AG09319 (cell line): ENCODE measurements at regions not wholly inside any gene's neighbourhood (a gene's known extent, or its start where the extent isn't known, plus 50 kb on each side); places are given as distances from the start of the nearest gene placed in this dataset.
A peak's percentile ranks its signal among the peaks of the same experiment; 100 is the strongest.

ENCODE experiments used
- DNase-seq: peaks from one replicate; pipeline ENCODE4 v3.0.0-alpha.2; 2010; ENCODE audit warnings: low read depth; ENCODE audit errors: extremely low read depth
- CTCF ChIP-seq: IDR thresholded peaks from 2 replicates; pipeline ENCODE4 v1.5.1; 2011; ENCODE audit warnings: low read depth, mild to moderate bottlenecking, inconsistent platforms, low read length, moderate library complexity

GRCh38 chr20:17796091-17796563 lies 96.4 kb downstream of the BANF2 start:
- DNase-seq = peak; percentile 38
- no peak for TF ChIP-seq CTCF

- TF ChIP-seq CTCF = no peak
- DNase-seq = no peak
Measured at GRCh38 chr20:17795501-17796071, 95.8 kb downstream of the BANF2 start.

- DNase-seq = no peak
Measured at GRCh38 chr20:17795003-17795402, 95.2 kb downstream of the BANF2 start.

GRCh38 chr20:17794400-17794799 lies 94.6 kb downstream of the BANF2 start:
- no peak for DNase-seq
- TF ChIP-seq CTCF = no peak

More at GRCh38 chr20:17795003-17795402, 95.2 kb downstream of the BANF2 start:
- TF ChIP-seq CTCF = no peak

DNA sequence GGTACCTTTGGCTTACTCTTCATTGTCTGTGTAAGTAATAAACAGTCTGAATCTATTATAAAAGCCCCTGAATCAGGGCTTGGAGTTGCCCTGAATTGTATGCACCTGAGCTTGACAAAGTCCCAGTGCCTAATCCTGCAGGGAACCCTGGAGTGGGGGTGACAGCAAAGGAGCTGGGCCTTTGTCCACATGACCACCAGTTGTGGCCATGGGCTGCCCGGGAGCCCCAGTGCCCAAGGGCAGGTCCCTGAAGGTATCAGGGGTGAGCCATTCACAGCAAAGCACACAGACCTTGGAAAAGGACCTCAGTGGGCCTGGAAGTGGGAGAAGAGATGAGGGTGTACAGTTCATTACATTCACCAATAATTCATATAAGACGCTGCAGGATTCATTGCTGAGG lies 94.2 kb downstream of the BANF2 start:
- no peak for TF ChIP-seq CTCF
- no peak for DNase-seq

GRCh38 chr20:17790296-17790695 lies 90.5 kb downstream of the BANF2 start:
- no peak for TF ChIP-seq CTCF
- DNase-seq = no peak

- TF ChIP-seq CTCF = no peak
Measured at GRCh38 chr20:17787816-17788215, 88.0 kb downstream of the BANF2 start.

More at GRCh38 chr20:17787816-17788215, 88.0 kb downstream of the BANF2 start:
- no peak for DNase-seq
